ENCODE measurements at regions not wholly inside any gene's neighbourhood (a gene's known extent, or its start where the extent isn't known, plus 50 kb on each side); places are given as distances from the start of the nearest gene placed in this dataset.

DNA sequence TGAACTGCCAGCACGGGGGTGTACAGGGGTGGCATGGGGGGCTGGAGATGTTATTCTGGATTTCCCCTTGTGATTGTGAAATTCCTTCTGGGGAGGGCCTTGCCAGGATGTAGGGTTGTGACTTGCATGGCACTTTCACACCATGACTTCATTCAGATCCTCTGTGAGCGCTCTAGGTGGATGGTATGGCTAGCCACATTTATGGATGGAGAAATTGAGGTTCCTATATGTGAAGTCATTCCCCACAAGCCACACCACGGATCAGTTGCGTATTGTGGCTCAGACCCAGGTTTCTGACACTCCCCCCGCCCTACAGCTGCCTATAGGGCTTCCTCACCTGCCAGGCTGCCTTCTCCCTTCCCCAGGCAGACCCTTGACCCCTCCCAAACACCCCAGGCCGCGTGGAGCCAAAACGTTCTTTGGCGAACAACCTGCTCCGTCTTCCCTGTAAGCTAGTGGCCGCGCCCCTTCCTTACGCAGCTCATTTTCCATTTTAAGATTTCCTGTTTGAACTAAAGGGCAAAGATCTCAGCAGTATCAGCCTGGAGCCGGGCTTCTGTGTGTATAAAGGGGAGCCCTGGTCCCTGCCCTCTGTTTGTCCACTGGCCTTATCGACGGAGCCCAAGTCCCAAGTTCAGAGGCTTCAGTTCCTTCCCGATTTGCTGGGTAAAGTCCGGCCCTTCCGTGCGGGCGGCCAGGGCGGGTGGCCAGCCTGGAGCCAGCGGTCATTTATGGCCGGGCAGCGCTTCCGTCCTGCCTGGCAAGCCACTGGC is 97.8 kb upstream of the KLF4 start:
- no peak overlapping the region for H3K4me2 ChIP-seq (ENCODE audit: low read depth, low read length, poor library complexity, severe bottlenecking)
- no peaks in the 10 kb centered on the region for H3K27me3 ChIP-seq (ENCODE audit: insufficient read depth, low read length, poor library complexity, severe bottlenecking)
- H2AFZ ChIP-seq (ENCODE audit: low read length) = no peak overlapping the region
- no peaks in the 10 kb centered on the region for H3K9me2 ChIP-seq (replicated peaks; ENCODE audit: low read depth, low read length)
- no peak overlapping the region for H3K4me3 ChIP-seq (ENCODE audit: low read length, poor library complexity, severe bottlenecking)
- TF ChIP-seq EZH2phosphoT487 (IDR thresholded peaks at IDR 0.05; ENCODE audit: borderline replicate concordance) = no peak
- TF ChIP-seq, protein P1, sequence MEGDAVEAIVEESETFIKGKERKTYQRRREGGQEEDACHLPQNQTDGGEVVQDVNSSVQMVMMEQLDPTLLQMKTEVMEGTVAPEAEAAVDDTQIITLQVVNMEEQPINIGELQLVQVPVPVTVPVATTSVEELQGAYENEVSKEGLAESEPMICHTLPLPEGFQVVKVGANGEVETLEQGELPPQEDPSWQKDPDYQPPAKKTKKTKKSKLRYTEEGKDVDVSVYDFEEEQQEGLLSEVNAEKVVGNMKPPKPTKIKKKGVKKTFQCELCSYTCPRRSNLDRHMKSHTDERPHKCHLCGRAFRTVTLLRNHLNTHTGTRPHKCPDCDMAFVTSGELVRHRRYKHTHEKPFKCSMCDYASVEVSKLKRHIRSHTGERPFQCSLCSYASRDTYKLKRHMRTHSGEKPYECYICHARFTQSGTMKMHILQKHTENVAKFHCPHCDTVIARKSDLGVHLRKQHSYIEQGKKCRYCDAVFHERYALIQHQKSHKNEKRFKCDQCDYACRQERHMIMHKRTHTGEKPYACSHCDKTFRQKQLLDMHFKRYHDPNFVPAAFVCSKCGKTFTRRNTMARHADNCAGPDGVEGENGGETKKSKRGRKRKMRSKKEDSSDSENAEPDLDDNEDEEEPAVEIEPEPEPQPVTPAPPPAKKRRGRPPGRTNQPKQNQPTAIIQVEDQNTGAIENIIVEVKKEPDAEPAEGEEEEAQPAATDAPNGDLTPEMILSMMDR (conservative IDR thresholded peaks at IDR 0.05; ENCODE audit: low read length) = no peak
- H3K9ac ChIP-seq (ENCODE audit: low read depth, low read length, poor library complexity, severe bottlenecking) = no peak overlapping the region
- H3K79me2 ChIP-seq (ENCODE audit: insufficient read depth, low read length) = no peaks in the 10 kb centered on the region
- no peaks in the 10 kb centered on the region for H3F3A ChIP-seq (ENCODE audit: low read depth)
- no peaks in the 10 kb centered on the region for H3K4me1 ChIP-seq (ENCODE audit: insufficient read depth, low read length, poor library complexity, severe bottlenecking)
- no peaks in the 10 kb centered on the region; the same call in 1 of the 2 replicates for H3K9me3 ChIP-seq (ENCODE audit: insufficient read depth, low read depth, low read length)
- no peaks in the 10 kb centered on the region for H3K36me3 ChIP-seq (ENCODE audit: insufficient read depth, low read length)
- H4K20me1 ChIP-seq (ENCODE audit: insufficient read depth, low read length, poor library complexity, severe bottlenecking) = no peaks in the 10 kb centered on the region

DNA sequence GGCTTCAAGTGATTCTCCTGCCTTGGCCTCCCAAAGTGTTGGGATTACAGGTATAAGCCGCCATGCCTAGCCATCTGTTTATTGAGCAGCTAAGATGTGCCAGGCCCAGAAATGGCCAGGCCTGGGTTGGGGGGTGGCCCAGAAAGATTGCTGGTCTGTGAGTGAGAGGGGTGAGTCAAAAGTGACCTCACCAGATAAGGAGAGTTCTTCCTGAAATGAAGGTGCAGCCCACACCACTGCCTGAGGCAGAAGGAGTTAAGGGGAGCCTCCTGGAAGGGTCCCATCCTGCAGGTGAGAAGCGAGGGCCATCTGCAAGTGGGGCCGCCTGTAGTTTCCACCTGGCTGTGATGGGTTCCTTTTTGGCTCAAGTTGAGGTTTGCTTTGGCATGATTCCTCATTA is 96.9 kb upstream of the KLF4 start:
- no peak overlapping the region for H2AFZ ChIP-seq (ENCODE audit: low read length)
- H3K9me3 ChIP-seq (ENCODE audit: insufficient read depth, low read depth, low read length) = no peaks in the 10 kb centered on the region; the same call in 1 of the 2 replicates
- TF ChIP-seq, protein P1 (conservative IDR thresholded peaks at IDR 0.05; ENCODE audit: low read length) = no peak
- TF ChIP-seq EZH2phosphoT487 (IDR thresholded peaks at IDR 0.05; ENCODE audit: borderline replicate concordance) = no peak
- H4K20me1 ChIP-seq (ENCODE audit: insufficient read depth, low read length, poor library complexity, severe bottlenecking) = no peaks in the 10 kb centered on the region
- H3K4me1 ChIP-seq (ENCODE audit: insufficient read depth, low read length, poor library complexity, severe bottlenecking) = no peaks in the 10 kb centered on the region
- H3K9ac ChIP-seq (ENCODE audit: low read depth, low read length, poor library complexity, severe bottlenecking) = no peak overlapping the region
- no peaks in the 10 kb centered on the region for H3K36me3 ChIP-seq (ENCODE audit: insufficient read depth, low read length)
- no peak overlapping the region for H3K4me3 ChIP-seq (ENCODE audit: low read length, poor library complexity, severe bottlenecking)
- no peak overlapping the region for H3K4me2 ChIP-seq (ENCODE audit: low read depth, low read length, poor library complexity, severe bottlenecking)
- H3K27me3 ChIP-seq (ENCODE audit: insufficient read depth, low read length, poor library complexity, severe bottlenecking) = no peaks in the 10 kb centered on the region
- no peaks in the 10 kb centered on the region for H3K9me2 ChIP-seq (replicated peaks; ENCODE audit: low read depth, low read length)
- H3K79me2 ChIP-seq (ENCODE audit: insufficient read depth, low read length) = no peaks in the 10 kb centered on the region
- H3F3A ChIP-seq (ENCODE audit: low read depth) = no peaks in the 10 kb centered on the region

DNA sequence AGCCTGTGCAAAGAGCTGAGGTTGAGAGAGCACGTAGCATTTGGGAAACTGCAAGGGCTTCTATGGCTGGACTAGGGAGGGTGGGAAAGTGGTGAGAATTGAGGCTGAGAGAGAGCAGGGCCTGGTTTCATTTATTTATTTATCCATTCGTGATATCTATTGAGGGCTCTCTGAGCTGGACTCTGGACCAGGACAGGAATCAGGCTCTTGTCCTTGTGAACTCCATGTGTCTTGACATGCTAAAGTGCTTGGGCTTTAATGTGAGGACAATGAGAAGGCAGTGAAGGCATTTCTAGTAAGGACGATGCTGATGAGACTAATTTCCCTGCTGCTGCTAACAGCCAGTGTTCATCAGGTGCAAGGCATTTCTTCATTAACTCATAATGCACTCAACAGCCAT is 95.9 kb upstream of the KLF4 start:
- Histone ChIP-seq H3K79me2 (ENCODE audit: insufficient read depth, low read length) (no peaks in the 10 kb centered on the region), H3K9me3 (ENCODE audit: insufficient read depth, low read depth, low read length) (no peaks in the 10 kb centered on the region; the same call in 1 of the 2 replicates), H3K27me3 (ENCODE audit: insufficient read depth, low read length, poor library complexity, severe bottlenecking) (no peaks in the 10 kb centered on the region), H4K20me1 (ENCODE audit: insufficient read depth, low read length, poor library complexity, severe bottlenecking) (no peaks in the 10 kb centered on the region), H3K4me1 (ENCODE audit: insufficient read depth, low read length, poor library complexity, severe bottlenecking) (no peaks in the 10 kb centered on the region), H3K9ac (ENCODE audit: low read depth, low read length, poor library complexity, severe bottlenecking) (no peak overlapping the region), H3F3A (ENCODE audit: low read depth) (no peaks in the 10 kb centered on the region), H2AFZ (ENCODE audit: low read length) (no peak overlapping the region), H3K4me2 (ENCODE audit: low read depth, low read length, poor library complexity, severe bottlenecking) (no peak overlapping the region), H3K9me2 (replicated peaks; ENCODE audit: low read depth, low read length) (no peaks in the 10 kb centered on the region), H3K36me3 (ENCODE audit: insufficient read depth, low read length) (no peaks in the 10 kb centered on the region), H3K4me3 (ENCODE audit: low read length, poor library complexity, severe bottlenecking) (no peak overlapping the region)
- TF ChIP-seq EZH2phosphoT487 (IDR thresholded peaks at IDR 0.05; ENCODE audit: borderline replicate concordance) = no peak
- TF ChIP-seq, protein P1 (conservative IDR thresholded peaks at IDR 0.05; ENCODE audit: low read length) = no peak

Measured in Loucy (cell line).